Mononuclear cell (primary cell): ENCODE measurements at regions not wholly inside any gene's neighbourhood (a gene's known extent, or its start where the extent isn't known, plus 50 kb on each side); places are given as distances from the start of the nearest gene placed in this dataset.

ENCODE experiments used
- H3K27me3 ChIP-seq: 2 replicates; pipeline ENCODE4 v1.6.0; 2011; ENCODE audit warnings: low read length, control low read depth; ENCODE audit not compliant: insufficient read depth
- H3K4me1 ChIP-seq: 2 replicates; pipeline ENCODE4 v1.5.1; 2011; ENCODE audit warnings: mild to moderate bottlenecking, low read length, control low read depth; ENCODE audit not compliant: insufficient read depth
- H3K4me3 ChIP-seq: 2 replicates; pipeline ENCODE4 v1.5.1; 2011; ENCODE audit warnings: mild to moderate bottlenecking, low read length, moderate library complexity
- H3K9me3 ChIP-seq: 2 replicates; pipeline ENCODE4 v1.5.1; 2011; ENCODE audit warnings: low read depth, mild to moderate bottlenecking, control low read depth, low read length

- Histone ChIP-seq H3K27me3 (peaks cover 10% of the 10 kb centered on the region), H3K9me3 (no peaks in the 10 kb centered on the region), H3K4me3 (no peak overlapping the region), H3K4me1 (no peaks in the 10 kb centered on the region)
Measured at GRCh38 chr9:88766778-88767503, 224.3 kb upstream of the S1PR3 start.

GRCh38 chr9:88767504-88767790 lies 223.8 kb upstream of the S1PR3 start:
- H3K27me3 ChIP-seq, result peaks cover 8% of the 10 kb centered on the region
- no peaks in the 10 kb centered on the region for H3K9me3 ChIP-seq
- H3K4me3 ChIP-seq, result no peak overlapping the region
- no peaks in the 10 kb centered on the region for H3K4me1 ChIP-seq

GRCh38 chr9:88772575-88772974 lies 218.7 kb upstream of the S1PR3 start:
- no peaks in the 10 kb centered on the region for H3K9me3 ChIP-seq
- no peak overlapping the region for H3K4me3 ChIP-seq
- peaks cover 16% of the 10 kb centered on the region for H3K4me1 ChIP-seq
- H3K27me3 ChIP-seq, result no peaks in the 10 kb centered on the region

- H3K27me3 ChIP-seq, result no peaks in the 10 kb centered on the region
- H3K9me3 ChIP-seq, result no peaks in the 10 kb centered on the region
- peaks cover 22% of the 10 kb centered on the region for H3K4me1 ChIP-seq
- H3K4me3 ChIP-seq, result no peak overlapping the region
Measured at GRCh38 chr9:88773126-88773525, 218.1 kb upstream of the S1PR3 start.

GRCh38 chr9:88773627-88774244 lies 217.5 kb upstream of the S1PR3 start:
- Histone ChIP-seq H3K9me3 (no peaks in the 10 kb centered on the region), H3K4me1 (peaks cover 25% of the 10 kb centered on the region), H3K27me3 (no peaks in the 10 kb centered on the region), H3K4me3 (no peak overlapping the region)

- H3K4me3 ChIP-seq, result no peak overlapping the region
- H3K27me3 ChIP-seq, result no peaks in the 10 kb centered on the region
- no peaks in the 10 kb centered on the region for H3K9me3 ChIP-seq
- H3K4me1 ChIP-seq, result peaks cover 25% of the 10 kb centered on the region
Measured at GRCh38 chr9:88775037-88775471, 216.2 kb upstream of the S1PR3 start.

- Histone ChIP-seq H3K4me3 (no peak overlapping the region), H3K27me3 (no peaks in the 10 kb centered on the region), H3K4me1 (peaks cover 25% of the 10 kb centered on the region), H3K9me3 (no peaks in the 10 kb centered on the region)
Measured at GRCh38 chr9:88775559-88775958, 215.7 kb upstream of the S1PR3 start.

- Histone ChIP-seq H3K4me3 (no peak overlapping the region), H3K9me3 (no peaks in the 10 kb centered on the region), H3K4me1 (peaks cover 25% of the 10 kb centered on the region), H3K27me3 (no peaks in the 10 kb centered on the region)
Measured at GRCh38 chr9:88775966-88776365, 215.3 kb upstream of the S1PR3 start.

- Histone ChIP-seq H3K9me3 (no peaks in the 10 kb centered on the region), H3K27me3 (no peaks in the 10 kb centered on the region), H3K4me1 (peaks cover 25% of the 10 kb centered on the region), H3K4me3 (no peak overlapping the region)
Measured at GRCh38 chr9:88776717-88777497, 214.4 kb upstream of the S1PR3 start.

GRCh38 chr9:88777498-88778312 lies 213.6 kb upstream of the S1PR3 start:
- H3K27me3 ChIP-seq, result no peaks in the 10 kb centered on the region
- H3K9me3 ChIP-seq, result no peaks in the 10 kb centered on the region
- no peak overlapping the region for H3K4me3 ChIP-seq
- H3K4me1 ChIP-seq, result peaks cover 25% of the 10 kb centered on the region

- Histone ChIP-seq H3K4me1 (peaks cover 17% of the 10 kb centered on the region), H3K27me3 (no peaks in the 10 kb centered on the region)
Measured at GRCh38 chr9:88781628-88782391, 209.5 kb upstream of the S1PR3 start.

GRCh38 chr9:88782931-88783710 lies 208.1 kb upstream of the S1PR3 start:
- no peaks in the 10 kb centered on the region for H3K9me3 ChIP-seq
- no peak overlapping the region for H3K4me3 ChIP-seq
- no peaks in the 10 kb centered on the region for H3K27me3 ChIP-seq
- peaks cover 4% of the 10 kb centered on the region for H3K4me1 ChIP-seq

More at GRCh38 chr9:88781628-88782391, 209.5 kb upstream of the S1PR3 start:
- H3K9me3 ChIP-seq, result no peaks in the 10 kb centered on the region
- no peak overlapping the region for H3K4me3 ChIP-seq

GRCh38 chr9:88783711-88784083 lies 207.6 kb upstream of the S1PR3 start:
- no peaks in the 10 kb centered on the region for H3K9me3 ChIP-seq
- H3K4me3 ChIP-seq, result no peak overlapping the region
- no peaks in the 10 kb centered on the region for H3K27me3 ChIP-seq
- H3K4me1 ChIP-seq, result no peaks in the 10 kb centered on the region

- no peaks in the 10 kb centered on the region for H3K4me1 ChIP-seq
- H3K27me3 ChIP-seq, result no peaks in the 10 kb centered on the region
- H3K4me3 ChIP-seq, result no peak overlapping the region
- H3K9me3 ChIP-seq, result no peaks in the 10 kb centered on the region
Measured at GRCh38 chr9:88784960-88785359, 206.3 kb upstream of the S1PR3 start.
